ENCODE measurements at regions not wholly inside any gene's neighbourhood (a gene's known extent, or its start where the extent isn't known, plus 50 kb on each side); places are given as distances from the start of the nearest gene placed in this dataset.

- TF ChIP-seq, protein P1, sequence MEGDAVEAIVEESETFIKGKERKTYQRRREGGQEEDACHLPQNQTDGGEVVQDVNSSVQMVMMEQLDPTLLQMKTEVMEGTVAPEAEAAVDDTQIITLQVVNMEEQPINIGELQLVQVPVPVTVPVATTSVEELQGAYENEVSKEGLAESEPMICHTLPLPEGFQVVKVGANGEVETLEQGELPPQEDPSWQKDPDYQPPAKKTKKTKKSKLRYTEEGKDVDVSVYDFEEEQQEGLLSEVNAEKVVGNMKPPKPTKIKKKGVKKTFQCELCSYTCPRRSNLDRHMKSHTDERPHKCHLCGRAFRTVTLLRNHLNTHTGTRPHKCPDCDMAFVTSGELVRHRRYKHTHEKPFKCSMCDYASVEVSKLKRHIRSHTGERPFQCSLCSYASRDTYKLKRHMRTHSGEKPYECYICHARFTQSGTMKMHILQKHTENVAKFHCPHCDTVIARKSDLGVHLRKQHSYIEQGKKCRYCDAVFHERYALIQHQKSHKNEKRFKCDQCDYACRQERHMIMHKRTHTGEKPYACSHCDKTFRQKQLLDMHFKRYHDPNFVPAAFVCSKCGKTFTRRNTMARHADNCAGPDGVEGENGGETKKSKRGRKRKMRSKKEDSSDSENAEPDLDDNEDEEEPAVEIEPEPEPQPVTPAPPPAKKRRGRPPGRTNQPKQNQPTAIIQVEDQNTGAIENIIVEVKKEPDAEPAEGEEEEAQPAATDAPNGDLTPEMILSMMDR (IDR thresholded peaks at IDR 0.05): no peak
Measured at GRCh38 chr4:107408968-107409367, 311.1 kb downstream of the PAPSS1 start.

GRCh38 chr4:107404591-107405300, 315.3 kb downstream of the PAPSS1 start:
- no peak overlapping the region for H3K27ac Mint-ChIP-seq (ENCODE audit: unreplicated experiment)
- TF ChIP-seq, protein P1 (IDR thresholded peaks at IDR 0.05): no peak
- no peaks in the 10 kb centered on the region for H3K9me3 Mint-ChIP-seq (ENCODE audit: unreplicated experiment)
- no peaks in the 10 kb centered on the region for H3K27me3 Mint-ChIP-seq (ENCODE audit: unreplicated experiment)
- no peak for DNase-seq (ENCODE audit: extremely low spot score, unreplicated experiment)
- peaks cover 9% of the 10 kb centered on the region for H3K4me1 Mint-ChIP-seq (ENCODE audit: unreplicated experiment)
- peaks cover 1% of the 10 kb centered on the region for H3K36me3 Mint-ChIP-seq (ENCODE audit: unreplicated experiment)
- no peak overlapping the region for H3K4me3 Mint-ChIP-seq (ENCODE audit: unreplicated experiment)

More at GRCh38 chr4:107408968-107409367, 311.1 kb downstream of the PAPSS1 start:
- no peaks in the 10 kb centered on the region for H3K27me3 Mint-ChIP-seq (ENCODE audit: unreplicated experiment)
- H3K27ac Mint-ChIP-seq (ENCODE audit: unreplicated experiment): no peak overlapping the region
- peaks cover 13% of the 10 kb centered on the region for H3K36me3 Mint-ChIP-seq (ENCODE audit: unreplicated experiment)
- H3K9me3 Mint-ChIP-seq (ENCODE audit: unreplicated experiment): peaks cover 21% of the 10 kb centered on the region
- DNase-seq (ENCODE audit: extremely low spot score, unreplicated experiment): no peak
- H3K4me3 Mint-ChIP-seq (ENCODE audit: unreplicated experiment): no peak overlapping the region
- no peaks in the 10 kb centered on the region for H3K4me1 Mint-ChIP-seq (ENCODE audit: unreplicated experiment)

- Mint-ChIP-seq H3K27me3 (ENCODE audit: unreplicated experiment) (no peaks in the 10 kb centered on the region), H3K4me3 (ENCODE audit: unreplicated experiment) (no peak overlapping the region), H3K27ac (ENCODE audit: unreplicated experiment) (no peak overlapping the region), H3K36me3 (ENCODE audit: unreplicated experiment) (peaks cover 1% of the 10 kb centered on the region), H3K4me1 (ENCODE audit: unreplicated experiment) (peaks cover 23% of the 10 kb centered on the region), H3K9me3 (ENCODE audit: unreplicated experiment) (no peaks in the 10 kb centered on the region)
- no peak for DNase-seq (ENCODE audit: extremely low spot score, unreplicated experiment)
- TF ChIP-seq, protein P1 (IDR thresholded peaks at IDR 0.05): no peak
Measured at GRCh38 chr4:107402291-107402690, 317.7 kb downstream of the PAPSS1 start.

DNA sequence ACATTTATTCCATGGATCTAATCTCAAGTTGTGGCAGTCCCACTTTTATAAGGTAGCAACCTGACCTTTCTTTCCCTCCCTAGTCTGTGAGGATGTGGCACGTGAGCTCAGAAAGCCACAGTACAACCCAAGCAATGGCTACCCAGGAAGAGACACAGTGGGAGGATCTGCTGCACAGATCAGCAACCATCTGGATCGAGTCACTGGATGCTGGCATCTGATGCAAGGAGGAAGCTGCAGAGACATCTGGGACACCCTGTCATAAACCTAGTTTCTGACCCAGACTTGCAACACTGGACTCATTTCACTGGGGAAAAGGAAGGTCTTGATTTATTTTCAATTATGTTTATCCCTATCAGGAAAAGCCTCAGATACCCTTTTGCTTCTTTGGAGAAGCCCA, 327.1 kb downstream of the PAPSS1 start:
- peak overlapping the region; percentile 19 for H3K27ac Mint-ChIP-seq (ENCODE audit: unreplicated experiment)
- H3K9me3 Mint-ChIP-seq (ENCODE audit: unreplicated experiment): no peaks in the 10 kb centered on the region
- DNase-seq (ENCODE audit: extremely low spot score, unreplicated experiment): no peak
- H3K4me1 Mint-ChIP-seq (ENCODE audit: unreplicated experiment): peaks cover 15% of the 10 kb centered on the region
- TF ChIP-seq, protein P1 (IDR thresholded peaks at IDR 0.05): no peak
- no peaks in the 10 kb centered on the region for H3K27me3 Mint-ChIP-seq (ENCODE audit: unreplicated experiment)
- no peak overlapping the region for H3K4me3 Mint-ChIP-seq (ENCODE audit: unreplicated experiment)
- no peaks in the 10 kb centered on the region for H3K36me3 Mint-ChIP-seq (ENCODE audit: unreplicated experiment)

- no peak overlapping the region for H3K27ac Mint-ChIP-seq (ENCODE audit: unreplicated experiment)
- H3K4me1 Mint-ChIP-seq (ENCODE audit: unreplicated experiment): peaks cover 10% of the 10 kb centered on the region
- H3K36me3 Mint-ChIP-seq (ENCODE audit: unreplicated experiment): no peaks in the 10 kb centered on the region
- H3K4me3 Mint-ChIP-seq (ENCODE audit: unreplicated experiment): no peak overlapping the region
- no peaks in the 10 kb centered on the region for H3K9me3 Mint-ChIP-seq (ENCODE audit: unreplicated experiment)
- TF ChIP-seq, protein P1 (IDR thresholded peaks at IDR 0.05): no peak
- H3K27me3 Mint-ChIP-seq (ENCODE audit: unreplicated experiment): no peaks in the 10 kb centered on the region
- no peak for DNase-seq (ENCODE audit: extremely low spot score, unreplicated experiment)
Measured at GRCh38 chr4:107392380-107392779, 327.7 kb downstream of the PAPSS1 start.

Measured in osteocyte (in vitro differentiated cells).